KMS-11 (cell line): ENCODE measurements at regions not wholly inside any gene's neighbourhood (a gene's known extent, or its start where the extent isn't known, plus 50 kb on each side); places are given as distances from the start of the nearest gene placed in this dataset.

Experiments used
- H2AFZ ChIP-seq: fragments of 200-600 bp; sonication (generic); 2 replicates; pipeline ENCODE4 v1.6.1; 2016; ENCODE audit warnings: antibody characterized with exemption, mixed run types, low read depth
- H3K27ac ChIP-seq: fragments of 200-600 bp; sonication (generic); 2 replicates; pipeline ENCODE4 v1.6.1; 2016; ENCODE audit warnings: mild to moderate bottlenecking, mixed run types
- H3K27me3 ChIP-seq: fragments of 200-600 bp; sonication (generic); 2 replicates; pipeline ENCODE4 v1.6.1; 2017; ENCODE audit warnings: mild to moderate bottlenecking, low read depth, mixed run types, moderate library complexity; ENCODE audit not compliant: insufficient read depth
- H3K36me3 ChIP-seq: fragments of 200-600 bp; sonication (generic); 2 replicates; pipeline ENCODE4 v1.6.1; 2017; ENCODE audit warnings: mild to moderate bottlenecking, mixed run types; ENCODE audit not compliant: insufficient read depth
- H3K4me1 ChIP-seq: fragments of 200-600 bp; sonication (generic); 2 replicates; pipeline ENCODE4 v1.6.1; 2016; ENCODE audit warnings: mild to moderate bottlenecking, low read depth, mixed run types; ENCODE audit not compliant: poor library complexity, severe bottlenecking
- H3K4me2 ChIP-seq: fragments of 200-600 bp; sonication (generic); 2 replicates; pipeline ENCODE4 v1.7.0; 2016; ENCODE audit warnings: mild to moderate bottlenecking, mixed run types
- H3K4me3 ChIP-seq: fragments of 200-600 bp; sonication (generic); IDR thresholded peaks from 2 replicates; pipeline ENCODE4 v1.6.1; 2017; ENCODE audit warnings: low read depth, low read length, mixed read lengths; ENCODE audit not compliant: insufficient read depth
- H3K79me2 ChIP-seq: fragments of 200-600 bp; sonication (generic); 2 replicates; pipeline ENCODE4 v1.6.1; 2016; ENCODE audit warnings: low read depth, mixed run types; ENCODE audit not compliant: insufficient read depth
- H3K9ac ChIP-seq: fragments of 200-600 bp; sonication (generic); 2 replicates; pipeline ENCODE4 v1.6.1; 2016; ENCODE audit warnings: mild to moderate bottlenecking, mixed run types
- H4K20me1 ChIP-seq: fragments of 200-600 bp; sonication (generic); 2 replicates; pipeline ENCODE4 v1.6.1; 2016; ENCODE audit warnings: mild to moderate bottlenecking, mixed run types; ENCODE audit not compliant: insufficient read depth
- TF ChIP-seq, protein P1 (sequence below): fragments of 200-600 bp; sonication (generic); conservative IDR thresholded peaks from 2 replicates; pipeline ENCODE4 v1.6.1; 2017; ENCODE audit warnings: low read depth, mild to moderate bottlenecking, antibody characterized with exemption, low read length, moderate library complexity, mixed read lengths

DNA sequence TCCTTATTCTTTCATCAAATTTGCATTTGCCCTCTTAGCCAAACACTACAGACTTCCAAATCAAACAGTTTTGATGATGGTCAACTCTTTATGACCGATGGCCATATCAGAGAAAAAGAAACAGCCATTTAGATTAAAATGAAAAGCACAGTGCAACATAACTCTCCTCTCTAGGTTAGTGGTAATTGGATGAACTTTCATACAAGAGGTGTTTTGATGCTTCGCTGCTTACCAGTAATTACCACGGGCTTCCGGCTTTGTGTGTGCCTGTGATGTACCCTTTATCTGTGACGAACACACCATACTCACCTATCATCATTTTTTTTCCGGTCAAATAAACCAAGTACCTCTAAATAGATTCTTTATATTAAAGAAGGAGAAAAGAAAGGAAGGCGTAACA, 181.8 kb downstream of the FOXA2 start:
- H3K4me1 ChIP-seq, result no peaks in the 10 kb centered on the region
- no peak overlapping the region for H2AFZ ChIP-seq
- H3K27me3 ChIP-seq, result no peaks in the 10 kb centered on the region
- H4K20me1 ChIP-seq, result no peaks in the 10 kb centered on the region
- no peaks in the 10 kb centered on the region for H3K79me2 ChIP-seq
- H3K9ac ChIP-seq, result no peak overlapping the region
- TF ChIP-seq, protein P1, sequence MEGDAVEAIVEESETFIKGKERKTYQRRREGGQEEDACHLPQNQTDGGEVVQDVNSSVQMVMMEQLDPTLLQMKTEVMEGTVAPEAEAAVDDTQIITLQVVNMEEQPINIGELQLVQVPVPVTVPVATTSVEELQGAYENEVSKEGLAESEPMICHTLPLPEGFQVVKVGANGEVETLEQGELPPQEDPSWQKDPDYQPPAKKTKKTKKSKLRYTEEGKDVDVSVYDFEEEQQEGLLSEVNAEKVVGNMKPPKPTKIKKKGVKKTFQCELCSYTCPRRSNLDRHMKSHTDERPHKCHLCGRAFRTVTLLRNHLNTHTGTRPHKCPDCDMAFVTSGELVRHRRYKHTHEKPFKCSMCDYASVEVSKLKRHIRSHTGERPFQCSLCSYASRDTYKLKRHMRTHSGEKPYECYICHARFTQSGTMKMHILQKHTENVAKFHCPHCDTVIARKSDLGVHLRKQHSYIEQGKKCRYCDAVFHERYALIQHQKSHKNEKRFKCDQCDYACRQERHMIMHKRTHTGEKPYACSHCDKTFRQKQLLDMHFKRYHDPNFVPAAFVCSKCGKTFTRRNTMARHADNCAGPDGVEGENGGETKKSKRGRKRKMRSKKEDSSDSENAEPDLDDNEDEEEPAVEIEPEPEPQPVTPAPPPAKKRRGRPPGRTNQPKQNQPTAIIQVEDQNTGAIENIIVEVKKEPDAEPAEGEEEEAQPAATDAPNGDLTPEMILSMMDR, result no peak
- no peak overlapping the region for H3K4me2 ChIP-seq
- no peaks in the 10 kb centered on the region for H3K36me3 ChIP-seq
- H3K4me3 ChIP-seq, result no peak overlapping the region
- H3K27ac ChIP-seq, result no peak overlapping the region

DNA sequence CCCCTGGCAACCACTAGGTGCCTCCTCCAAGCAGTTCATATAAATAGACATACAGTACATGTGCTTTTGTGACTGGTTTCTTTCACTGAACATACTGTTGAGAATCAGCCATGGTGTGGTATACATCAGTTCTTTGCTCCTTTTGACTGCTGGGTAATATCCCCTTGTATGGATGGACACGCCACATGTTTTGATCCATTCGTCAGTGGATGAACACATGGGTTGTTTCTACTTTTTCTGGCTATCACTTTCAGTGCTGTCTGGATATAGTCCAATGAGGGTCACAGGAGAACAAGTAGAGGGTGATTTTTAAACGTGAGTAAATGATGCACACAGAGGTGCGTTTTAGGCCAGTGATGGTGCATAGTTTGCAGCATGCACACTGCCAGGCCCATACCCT, 183.9 kb downstream of the FOXA2 start:
- H4K20me1 ChIP-seq, result no peaks in the 10 kb centered on the region
- H3K4me1 ChIP-seq, result no peaks in the 10 kb centered on the region
- H3K4me2 ChIP-seq, result no peak overlapping the region
- H2AFZ ChIP-seq, result no peak overlapping the region
- H3K9ac ChIP-seq, result no peak overlapping the region
- H3K27ac ChIP-seq, result no peak overlapping the region
- H3K79me2 ChIP-seq, result no peaks in the 10 kb centered on the region
- H3K27me3 ChIP-seq, result no peaks in the 10 kb centered on the region
- H3K36me3 ChIP-seq, result no peaks in the 10 kb centered on the region
- TF ChIP-seq, protein P1, result no peak
- no peak overlapping the region for H3K4me3 ChIP-seq

DNA sequence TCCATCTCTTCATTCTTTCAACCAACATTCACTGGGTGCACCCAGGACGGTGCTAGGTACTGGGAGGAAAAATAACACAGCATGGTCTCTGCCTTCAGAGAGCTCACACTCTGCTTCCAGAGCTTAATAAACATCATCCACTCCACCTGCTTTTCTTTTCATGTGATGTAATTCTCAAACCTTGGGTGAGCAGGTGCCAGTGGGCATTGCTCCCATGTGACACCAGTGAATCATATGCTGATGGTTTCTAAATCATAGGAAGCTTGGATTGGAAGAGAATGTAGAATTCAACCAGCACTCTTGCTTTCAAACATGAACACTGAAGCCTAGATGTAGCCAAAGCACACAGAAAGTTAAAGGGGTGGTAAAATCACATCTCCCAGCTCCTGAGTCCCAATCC, 189.8 kb downstream of the FOXA2 start:
- Histone ChIP-seq H3K27me3 (no peaks in the 10 kb centered on the region), H4K20me1 (no peaks in the 10 kb centered on the region), H2AFZ (no peak overlapping the region), H3K27ac (no peak overlapping the region), H3K36me3 (no peaks in the 10 kb centered on the region), H3K9ac (no peak overlapping the region), H3K4me2 (no peak overlapping the region), H3K4me3 (no peak overlapping the region), H3K79me2 (no peaks in the 10 kb centered on the region), H3K4me1 (no peaks in the 10 kb centered on the region)
- TF ChIP-seq, protein P1, result no peak

DNA sequence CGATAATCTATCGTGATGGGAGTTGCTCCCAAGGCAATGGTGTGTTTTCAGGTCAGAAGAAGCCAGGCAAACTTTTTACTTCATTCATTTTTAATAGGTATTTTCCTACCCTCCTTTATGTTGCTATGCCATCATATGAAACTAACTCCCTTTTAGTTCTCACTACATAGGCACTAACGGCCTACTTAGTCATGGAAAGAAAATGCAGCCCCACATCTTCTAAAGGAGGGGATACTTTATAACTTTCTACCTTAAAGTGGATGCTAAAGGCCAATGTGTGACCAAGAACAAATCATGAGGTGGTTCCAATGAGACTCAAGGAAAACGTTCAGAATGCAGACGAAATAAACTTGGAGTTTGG, 193.8 kb downstream of the FOXA2 start:
- no peak overlapping the region for H3K9ac ChIP-seq
- H3K4me3 ChIP-seq, result no peak overlapping the region
- TF ChIP-seq, protein P1, result no peak
- no peaks in the 10 kb centered on the region for H3K79me2 ChIP-seq
- H3K27me3 ChIP-seq, result no peaks in the 10 kb centered on the region
- H3K4me1 ChIP-seq, result no peaks in the 10 kb centered on the region
- no peaks in the 10 kb centered on the region for H4K20me1 ChIP-seq
- no peak overlapping the region for H2AFZ ChIP-seq
- H3K27ac ChIP-seq, result no peak overlapping the region
- no peaks in the 10 kb centered on the region for H3K36me3 ChIP-seq
- H3K4me2 ChIP-seq, result no peak overlapping the region
